Testis (tissue), 2 donors: ENCODE measurements at regions not wholly inside any gene's neighbourhood (a gene's known extent, or its start where the extent isn't known, plus 50 kb on each side); places are given as distances from the start of the nearest gene placed in this dataset.

ENCODE experiments used
- DNase-seq: peaks from one replicate; pipeline ENCODE4 v3.0.0-alpha.2; 2019
- H3K27ac ChIP-seq, 2 donors: fragments of 200-600 bp; sonication (generic); one replicate each; pipeline ENCODE4 v1.5.1; 2019
- H3K27me3 ChIP-seq: fragments of 200-600 bp; sonication (generic); one replicate; pipeline ENCODE4 v1.5.1; 2019
- H3K36me3 ChIP-seq: fragments of 200-600 bp; sonication (generic); one replicate; pipeline ENCODE4 v1.5.1; 2017; ENCODE audit warnings: low read depth; ENCODE audit errors: missing control alignments
- H3K4me1 ChIP-seq: fragments of 200-600 bp; sonication (generic); one replicate; pipeline ENCODE4 v1.5.1; 2019
- H3K4me3 ChIP-seq, 2 donors: fragments of 200-600 bp; sonication (generic); one replicate each; pipeline ENCODE4 v1.5.1; 2017 to 2019
- H3K9me3 ChIP-seq: fragments of 200-600 bp; sonication (generic); one replicate; pipeline ENCODE4 v1.5.1; 2017
- CTCF ChIP-seq, 3 experiments: fragments of 450-650 bp in 2 of 3; fragments of 200-600 bp in 1 of 3; sonication (generic) in 1 of 3; IDR thresholded peaks; one replicate each; pipeline ENCODE4 v1.5.1; 2016 to 2019; ENCODE audit warnings: antibody characterized with exemption in 3 of 3, mild to moderate bottlenecking in 2 of 3, moderate library complexity in 1 of 3
- POLR2A ChIP-seq: fragments of 450-650 bp; IDR thresholded peaks from one replicate; pipeline ENCODE4 v1.6.1; 2017; ENCODE audit warnings: antibody characterized with exemption, mild to moderate bottlenecking, moderate library complexity
- WGBS, 2 donors: methylation state at CpG; one replicate each; pipeline ENCODE4 v1.1.5; 2018; 5-methylcytosine and 5-hydroxymethylcytosine counted together
- intact Hi-C: fragments of 100-400 bp; cut with DNase I; formaldehyde crosslinking; loops from one replicate; pipeline ENCODE4 v1.15.1; 2023; ENCODE audit warnings: low total_unique reads

- Histone ChIP-seq H3K27me3 (no peaks in the 10 kb centered on the region), H3K4me3 (no peak overlapping the region), H3K9me3 (no peaks in the 10 kb centered on the region), H3K4me1 (no peaks in the 10 kb centered on the region), H3K36me3 (no peaks in the 10 kb centered on the region), H3K27ac (no peak overlapping the region)
- WGBS, 2 donors = 95 to 97% methylated on average over 1 of the region's 1 CpG
- TF ChIP-seq CTCF (IDR thresholded peaks at IDR 0.05) (no peak), POLR2A (no peak)
- intact Hi-C loops = no loop called here
- DNase-seq = no peak
Measured at GRCh38 chr7:38017320-38017719, 96.9 kb downstream of the EPDR1 start.

- Histone ChIP-seq H3K9me3 (no peaks in the 10 kb centered on the region), H3K4me1 (no peaks in the 10 kb centered on the region), H3K4me3 (no peak overlapping the region), H3K27me3 (no peaks in the 10 kb centered on the region), H3K36me3 (no peaks in the 10 kb centered on the region), H3K27ac (no peak overlapping the region)
- no peak for TF ChIP-seq POLR2A
- TF ChIP-seq CTCF (IDR thresholded peaks at IDR 0.05) = no peak
- no peak for DNase-seq
- 81 to 87% methylated on average over 6 of the region's 6 CpGs for WGBS, 2 donors
- intact Hi-C loops = no loop called here
Measured at GRCh38 chr7:38020121-38020785, 99.8 kb downstream of the EPDR1 start.

- Histone ChIP-seq H3K36me3 (no peaks in the 10 kb centered on the region), H3K4me1 (no peaks in the 10 kb centered on the region), H3K27me3 (no peaks in the 10 kb centered on the region), H3K4me3 (no peak overlapping the region), H3K27ac (no peak overlapping the region), H3K9me3 (no peaks in the 10 kb centered on the region)
- DNase-seq = no peak
- TF ChIP-seq POLR2A (no peak), CTCF (IDR thresholded peaks at IDR 0.05) (no peak)
- 90 to 94% methylated on average over 2 to 3 of the region's 3 CpGs for WGBS, 2 donors
- intact Hi-C loops = no loop called here
Measured at GRCh38 chr7:38021892-38022291, 101.5 kb downstream of the EPDR1 start.

GRCh38 chr7:38025815-38026214 is 105.4 kb downstream of the EPDR1 start:
- TF ChIP-seq POLR2A = no peak
- TF ChIP-seq CTCF (IDR thresholded peaks at IDR 0.05) = no peak
- whole genome bisulfite sequencing, 2 donors = 67 to 71% methylated on average over 1 of the region's 1 CpG
- no peak overlapping the region for H3K4me3 ChIP-seq
- DNase-seq = no peak
- H3K27ac ChIP-seq = no peak overlapping the region
- H3K4me1 ChIP-seq = no peaks in the 10 kb centered on the region
- H3K27me3 ChIP-seq = no peaks in the 10 kb centered on the region
- intact Hi-C loops = no loop called here
- no peaks in the 10 kb centered on the region for H3K9me3 ChIP-seq
- no peaks in the 10 kb centered on the region for H3K36me3 ChIP-seq

- Histone ChIP-seq H3K4me1 (no peaks in the 10 kb centered on the region), H3K9me3 (no peaks in the 10 kb centered on the region), H3K4me3 (no peak overlapping the region), H3K27ac (no peak overlapping the region), H3K36me3 (no peaks in the 10 kb centered on the region), H3K27me3 (no peaks in the 10 kb centered on the region)
- TF ChIP-seq POLR2A (no peak), CTCF (IDR thresholded peaks at IDR 0.05) (no peak)
- intact Hi-C loops = no loop called here
- DNase-seq = no peak
- 78 to 79% methylated on average over 3 to 4 of the region's 4 CpGs for WGBS, 2 donors
Measured at GRCh38 chr7:38027884-38028455, 107.5 kb downstream of the EPDR1 start.
